KBM-7 (cell line): ENCODE measurements at regions not wholly inside any gene's neighbourhood (a gene's known extent, or its start where the extent isn't known, plus 50 kb on each side); places are given as distances from the start of the nearest gene placed in this dataset.

Experiments used
- DNase-seq: peaks from one replicate; pipeline ENCODE4 v3.0.0-alpha.2; 2015
- in situ Hi-C: fragments of 300-500 bp; cut with MboI; formaldehyde crosslinking; loops from 2 replicates; pipeline ENCODE4 v1.14.3; 2020; ENCODE audit warnings: low sequenced_read_pairs, low pct_unique_long_range_greater_than_20kb, mixed read lengths

GRCh38 chr5:8033261-8033660 lies 164.3 kb downstream of the MTRR start:
- DNase-seq, result no peak

GRCh38 chr5:8034852-8035251 lies 165.9 kb downstream of the MTRR start:
- in situ Hi-C loops, result no loop called here
- DNase-seq, result no peak

More at GRCh38 chr5:8033261-8033660, 164.3 kb downstream of the MTRR start:
- in situ Hi-C loops, result no loop called here

- in situ Hi-C loops, result no loop called here
- DNase-seq, result no peak
These were observed 180.0 kb downstream of the MTRR start for GRCh38 chr5:8048920-8049319.

GRCh38 chr5:8050616-8051175 lies 181.7 kb downstream of the MTRR start:
- in situ Hi-C loops, result no loop called here

GRCh38 chr5:8053270-8053669 lies 184.3 kb downstream of the MTRR start:
- in situ Hi-C loops, result no loop called here
- DNase-seq, result no peak

More at GRCh38 chr5:8050616-8051175, 181.7 kb downstream of the MTRR start:
- no peak for DNase-seq

- in situ Hi-C loops, result no loop called here
- DNase-seq, result peak; percentile 1
These were observed 188.8 kb downstream of the MTRR start for GRCh38 chr5:8057769-8058168.

GRCh38 chr5:8058616-8059190 lies 189.8 kb downstream of the MTRR start:
- DNase-seq, result no peak
- in situ Hi-C loops, result no loop called here

- no peak for DNase-seq
- in situ Hi-C loops, result no loop called here
These were observed 190.4 kb downstream of the MTRR start for GRCh38 chr5:8059337-8059736.

- DNase-seq, result no peak
- in situ Hi-C loops, result no loop called here
These were observed 191.4 kb downstream of the MTRR start for GRCh38 chr5:8060235-8060952.

GRCh38 chr5:8060953-8061429 lies 192.0 kb downstream of the MTRR start:
- in situ Hi-C loops, result no loop called here
- no peak for DNase-seq

- in situ Hi-C loops, result no loop called here
- no peak for DNase-seq
These were observed 193.6 kb downstream of the MTRR start for GRCh38 chr5:8062521-8062920.

- in situ Hi-C loops, result no loop called here
- no peak for DNase-seq
These were observed 199.1 kb downstream of the MTRR start for GRCh38 chr5:8068078-8068477.

- in situ Hi-C loops, result no loop called here
- no peak for DNase-seq
These were observed 201.2 kb downstream of the MTRR start for GRCh38 chr5:8070138-8070537.

- in situ Hi-C loops, result no loop called here
- no peak for DNase-seq
These were observed 210.1 kb downstream of the MTRR start for GRCh38 chr5:8079056-8079455.

GRCh38 chr5:8081179-8081578 lies 212.2 kb downstream of the MTRR start:
- DNase-seq, result no peak
- in situ Hi-C loops, result no loop called here

- no peak for DNase-seq
- in situ Hi-C loops, result no loop called here
These were observed 224.7 kb downstream of the MTRR start for GRCh38 chr5:8093669-8094068.

- in situ Hi-C loops, result no loop called here
- no peak for DNase-seq
These were observed 225.4 kb downstream of the MTRR start for GRCh38 chr5:8094304-8094703.

- in situ Hi-C loops, result no loop called here
- DNase-seq, result no peak
These were observed 228.2 kb downstream of the MTRR start for GRCh38 chr5:8097146-8097545.

GRCh38 chr5:8098081-8098480 lies 229.1 kb downstream of the MTRR start:
- in situ Hi-C loops, result no loop called here
- DNase-seq, result no peak

GRCh38 chr5:8102714-8103113 lies 233.8 kb downstream of the MTRR start:
- no peak for DNase-seq
- in situ Hi-C loops, result no loop called here
